ENCODE measurements at regions not wholly inside any gene's neighbourhood (a gene's known extent, or its start where the extent isn't known, plus 50 kb on each side); places are given as distances from the start of the nearest gene placed in this dataset.

DNA sequence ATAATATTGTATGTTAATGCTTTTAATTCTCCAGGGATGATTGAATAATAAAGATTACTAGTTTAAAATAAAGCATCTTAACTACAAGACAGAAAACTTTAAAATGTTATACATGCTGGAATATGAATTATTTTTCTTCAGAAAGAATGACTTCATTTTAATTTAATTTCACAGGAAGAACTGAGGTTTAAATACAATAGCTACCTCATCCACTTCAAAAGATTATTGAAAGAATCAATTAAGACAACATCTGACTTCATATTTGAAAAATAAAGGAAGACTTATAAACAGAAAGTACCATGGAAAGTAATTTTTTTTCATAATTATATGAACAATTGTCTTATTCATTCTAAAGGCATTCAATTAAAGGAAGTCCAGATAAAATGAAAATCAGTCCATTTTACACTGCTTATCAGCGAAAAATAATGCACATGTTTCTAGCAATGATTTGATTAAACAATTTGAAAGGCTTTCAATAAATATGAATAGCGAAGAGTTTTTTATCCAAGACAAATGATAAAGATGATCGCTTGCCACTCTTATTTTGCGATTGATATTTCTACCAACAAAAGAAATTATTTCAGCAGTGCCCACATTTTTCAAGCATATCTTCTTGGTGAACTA lies 368.5 kb upstream of the OPRM1 start:
- H2BK15ac ChIP-seq (ENCODE audit: low read depth, low read length) = no peak overlapping the region

More for the DNA sequence above, 368.5 kb upstream of the OPRM1 start:
- Histone ChIP-seq H3K79me1 (ENCODE audit: low read depth in 1 of 2, low read length in 2 of 2) (no peaks in the 10 kb centered on the region), H4K20me1 (ENCODE audit: insufficient read depth, low read length) (no peaks in the 10 kb centered on the region), H2AK9ac (replicated peaks; ENCODE audit: low read depth, low read length, poor library complexity) (no peak overlapping the region), H2AK5ac (ENCODE audit: low read depth, low read length) (no peak overlapping the region), H3K9me1 (ENCODE audit: insufficient read depth, low read length) (no peaks in the 10 kb centered on the region), H2BK120ac (ENCODE audit: low read depth, low read length) (no peak overlapping the region), H3K27me3 (ENCODE audit: control insufficient read depth, insufficient read depth, low read length) (no peaks in the 10 kb centered on the region), H3K56ac (ENCODE audit: extremely low read depth, insufficient read depth, low read length) (no peak overlapping the region), H3K27ac (ENCODE audit: insufficient read depth, low read length) (no peak overlapping the region), H3K4me1 (ENCODE audit: control insufficient read depth, insufficient read depth, low read length) (no peaks in the 10 kb centered on the region), H3K23ac (ENCODE audit: low read depth, low read length) (no peak overlapping the region), H2BK5ac (ENCODE audit: low read depth, low read length, poor library complexity, severe bottlenecking) (no peak overlapping the region), H2BK20ac (ENCODE audit: low read depth, low read length) (no peak overlapping the region), H2AFZ (replicated peaks; ENCODE audit: low read length, poor library complexity) (no peak overlapping the region), H3K9me3 (ENCODE audit: control insufficient read depth, insufficient read depth, low read length) (peaks cover 5% of the 10 kb centered on the region; the same call in 1 of the 2 replicates), H3K4me2 (ENCODE audit: low read depth, low read length) (no peak overlapping the region), H3K14ac (replicated peaks; ENCODE audit: low read depth, low read length) (no peak overlapping the region), H3K4ac (ENCODE audit: low read depth, low read length) (no peak overlapping the region), H4K5ac (ENCODE audit: low read depth, low read length) (no peak overlapping the region), H3K9ac (ENCODE audit: low read depth, low read length) (no peak overlapping the region), H3K36me3 (ENCODE audit: control insufficient read depth, insufficient read depth, low read length) (no peaks in the 10 kb centered on the region), H3K4me3 (ENCODE audit: insufficient read depth, low read depth, low read length) (no peak overlapping the region), H3K18ac (ENCODE audit: low read depth, low read length) (no peak overlapping the region), H4K8ac (ENCODE audit: low read depth in 2 of 2, low read length in 2 of 2) (no peak overlapping the region), H4K91ac (ENCODE audit: insufficient read depth, low read depth, low read length) (no peak overlapping the region)
- ATAC-seq (ENCODE audit: low read depth) = no peak
- in situ Hi-C loops (cut with MboI; ENCODE audit: low sequenced_read_pairs) = no loop called here
- dilution Hi-C loops (cut with HindIII; ENCODE audit: low sequenced_read_pairs, unreplicated experiment) = no loop called here
- intact Hi-C loops (cut with micrococcal nuclease) = no loop called here
- BruUV-seq (replicated peaks) = no TSS peak
- POLR2A ChIA-PET (ENCODE audit: unreplicated experiment) = no interaction called here
- TF ChIP-seq, protein P1, sequence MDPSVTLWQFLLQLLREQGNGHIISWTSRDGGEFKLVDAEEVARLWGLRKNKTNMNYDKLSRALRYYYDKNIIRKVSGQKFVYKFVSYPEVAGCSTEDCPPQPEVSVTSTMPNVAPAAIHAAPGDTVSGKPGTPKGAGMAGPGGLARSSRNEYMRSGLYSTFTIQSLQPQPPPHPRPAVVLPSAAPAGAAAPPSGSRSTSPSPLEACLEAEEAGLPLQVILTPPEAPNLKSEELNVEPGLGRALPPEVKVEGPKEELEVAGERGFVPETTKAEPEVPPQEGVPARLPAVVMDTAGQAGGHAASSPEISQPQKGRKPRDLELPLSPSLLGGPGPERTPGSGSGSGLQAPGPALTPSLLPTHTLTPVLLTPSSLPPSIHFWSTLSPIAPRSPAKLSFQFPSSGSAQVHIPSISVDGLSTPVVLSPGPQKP (IDR thresholded peaks at IDR 0.05; ENCODE audit: borderline replicate concordance, low read depth, low read length) = no peak
- no peak for TF ChIP-seq RFX5 (IDR thresholded peaks at IDR 0.05; ENCODE audit: low read depth, low read length)
- no peak for TF ChIP-seq MAFK (IDR thresholded peaks at IDR 0.05; ENCODE audit: low read depth, low read length)
- TF ChIP-seq RAD21 (IDR thresholded peaks at IDR 0.05; ENCODE audit: low read length) = no peak
- TF ChIP-seq MAZ (IDR thresholded peaks at IDR 0.05; ENCODE audit: borderline replicate concordance, low read depth, low read length) = no peak
- no peak for TF ChIP-seq NFE2L2 (IDR thresholded peaks at IDR 0.05; ENCODE audit: low read depth, low read length)
- no peak for TF ChIP-seq POLR2A (IDR thresholded peaks at IDR 0.05; ENCODE audit: low read depth, low read length)
- TF ChIP-seq SMC3 (IDR thresholded peaks at IDR 0.05; ENCODE audit: low read depth, low read length) = no peak
- TF ChIP-seq BHLHE40 (IDR thresholded peaks at IDR 0.05; ENCODE audit: low read depth, low read length) = no peak
- TF ChIP-seq MXI1 (IDR thresholded peaks at IDR 0.05; ENCODE audit: borderline replicate concordance, low read depth, low read length) = no peak
- TF ChIP-seq, protein P2, sequence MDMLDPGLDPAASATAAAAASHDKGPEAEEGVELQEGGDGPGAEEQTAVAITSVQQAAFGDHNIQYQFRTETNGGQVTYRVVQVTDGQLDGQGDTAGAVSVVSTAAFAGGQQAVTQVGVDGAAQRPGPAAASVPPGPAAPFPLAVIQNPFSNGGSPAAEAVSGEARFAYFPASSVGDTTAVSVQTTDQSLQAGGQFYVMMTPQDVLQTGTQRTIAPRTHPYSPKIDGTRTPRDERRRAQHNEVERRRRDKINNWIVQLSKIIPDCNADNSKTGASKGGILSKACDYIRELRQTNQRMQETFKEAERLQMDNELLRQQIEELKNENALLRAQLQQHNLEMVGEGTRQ (IDR thresholded peaks at IDR 0.05; ENCODE audit: low read depth, low read length) = no peak
- no peak for TF ChIP-seq CHD1 (IDR thresholded peaks at IDR 0.05; ENCODE audit: low read depth, low read length)
- TF ChIP-seq RCOR1 (IDR thresholded peaks at IDR 0.05; ENCODE audit: insufficient replicate concordance, low read length) = no peak
- no peak for TF ChIP-seq CEBPB (IDR thresholded peaks at IDR 0.05; ENCODE audit: low read depth, low read length)
- no peak for TF ChIP-seq FOS (IDR thresholded peaks at IDR 0.05; ENCODE audit: low read depth, low read length)
- no peak for TF ChIP-seq CTCF (conservative IDR thresholded peaks at IDR 0.05; ENCODE audit: low read depth, low read length)
- no CpG with 5 or more reads among the region's 4 CpGs for WGBS, 2 experiments (ENCODE audit: extremely low coverage in 2 of 2, insufficient read length in 1 of 2)
- DNase-seq = no peak
- CTCF ChIA-PET = no interaction called here
